ENCODE measurements at regions not wholly inside any gene's neighbourhood (a gene's known extent, or its start where the extent isn't known, plus 50 kb on each side); places are given as distances from the start of the nearest gene placed in this dataset.

- DNase-seq: no peak
- H3K4me3 ChIP-seq: no peak overlapping the region
- no peaks in the 10 kb centered on the region for H3K9me3 ChIP-seq
- H3K36me3 ChIP-seq: no peaks in the 10 kb centered on the region
- H3K27me3 ChIP-seq: no peaks in the 10 kb centered on the region
Measured at GRCh38 chr4:111650146-111650545, 495.1 kb upstream of the FAM241A start.

- no peaks in the 10 kb centered on the region for H3K27me3 ChIP-seq
- H3K36me3 ChIP-seq: no peaks in the 10 kb centered on the region
- DNase-seq: no peak
- H3K9me3 ChIP-seq: no peaks in the 10 kb centered on the region
- H3K4me3 ChIP-seq: no peak overlapping the region
Measured at GRCh38 chr4:111650674-111651086, 494.6 kb upstream of the FAM241A start.

- H3K36me3 ChIP-seq: no peaks in the 10 kb centered on the region
- no peak for DNase-seq
- no peaks in the 10 kb centered on the region for H3K9me3 ChIP-seq
- no peak overlapping the region for H3K4me3 ChIP-seq
- H3K27me3 ChIP-seq: no peaks in the 10 kb centered on the region
Measured at GRCh38 chr4:111652236-111652635, 493.0 kb upstream of the FAM241A start.

- H3K4me3 ChIP-seq: no peak overlapping the region
- DNase-seq: no peak
- no peaks in the 10 kb centered on the region for H3K36me3 ChIP-seq
- H3K9me3 ChIP-seq: no peaks in the 10 kb centered on the region
- H3K27me3 ChIP-seq: no peaks in the 10 kb centered on the region
Measured at GRCh38 chr4:111652986-111653385, 492.3 kb upstream of the FAM241A start.

- no peak for DNase-seq
- no peaks in the 10 kb centered on the region for H3K9me3 ChIP-seq
- H3K4me3 ChIP-seq: no peak overlapping the region
- no peaks in the 10 kb centered on the region for H3K36me3 ChIP-seq
- no peaks in the 10 kb centered on the region for H3K27me3 ChIP-seq
Measured at GRCh38 chr4:111662496-111662895, 482.8 kb upstream of the FAM241A start.

GRCh38 chr4:111664308-111664945 is 480.8 kb upstream of the FAM241A start:
- no peaks in the 10 kb centered on the region for H3K27me3 ChIP-seq
- H3K4me3 ChIP-seq: no peak overlapping the region
- no peaks in the 10 kb centered on the region for H3K9me3 ChIP-seq
- DNase-seq: no peak
- no peaks in the 10 kb centered on the region for H3K36me3 ChIP-seq

GRCh38 chr4:111666826-111667360 is 478.4 kb upstream of the FAM241A start:
- no peak for DNase-seq
- H3K9me3 ChIP-seq: no peaks in the 10 kb centered on the region

GRCh38 chr4:111671756-111672155 is 473.5 kb upstream of the FAM241A start:
- H3K36me3 ChIP-seq: no peaks in the 10 kb centered on the region
- H3K4me3 ChIP-seq: no peak overlapping the region
- no peaks in the 10 kb centered on the region for H3K9me3 ChIP-seq
- H3K27me3 ChIP-seq: no peaks in the 10 kb centered on the region
- no peak for DNase-seq

More at GRCh38 chr4:111666826-111667360, 478.4 kb upstream of the FAM241A start:
- H3K4me3 ChIP-seq: no peak overlapping the region
- no peaks in the 10 kb centered on the region for H3K36me3 ChIP-seq
- no peaks in the 10 kb centered on the region for H3K27me3 ChIP-seq

- DNase-seq: no peak
- Histone ChIP-seq H3K36me3 (no peaks in the 10 kb centered on the region), H3K4me3 (no peak overlapping the region), H3K27me3 (no peaks in the 10 kb centered on the region), H3K9me3 (no peaks in the 10 kb centered on the region)
Measured at GRCh38 chr4:111675746-111676145, 469.5 kb upstream of the FAM241A start.

- Histone ChIP-seq H3K9me3 (no peaks in the 10 kb centered on the region), H3K4me3 (no peak overlapping the region)
- no peak for DNase-seq
Measured at GRCh38 chr4:111676533-111676932, 468.7 kb upstream of the FAM241A start.

GRCh38 chr4:111678479-111678878 is 466.8 kb upstream of the FAM241A start:
- Histone ChIP-seq H3K27me3 (no peaks in the 10 kb centered on the region), H3K4me3 (no peak overlapping the region), H3K36me3 (no peaks in the 10 kb centered on the region), H3K9me3 (no peaks in the 10 kb centered on the region)
- DNase-seq: no peak

More at GRCh38 chr4:111676533-111676932, 468.7 kb upstream of the FAM241A start:
- Histone ChIP-seq H3K36me3 (no peaks in the 10 kb centered on the region), H3K27me3 (no peaks in the 10 kb centered on the region)

- no peaks in the 10 kb centered on the region for H3K36me3 ChIP-seq
- no peaks in the 10 kb centered on the region for H3K9me3 ChIP-seq
- H3K27me3 ChIP-seq: no peaks in the 10 kb centered on the region
- DNase-seq: no peak
- H3K4me3 ChIP-seq: no peak overlapping the region
Measured at GRCh38 chr4:111678908-111679307, 466.3 kb upstream of the FAM241A start.

GRCh38 chr4:111681270-111681669 is 464.0 kb upstream of the FAM241A start:
- no peak overlapping the region for H3K4me3 ChIP-seq
- H3K36me3 ChIP-seq: no peaks in the 10 kb centered on the region
- DNase-seq: no peak

GRCh38 chr4:111681751-111682150 is 463.5 kb upstream of the FAM241A start:
- Histone ChIP-seq H3K4me3 (no peak overlapping the region), H3K27me3 (no peaks in the 10 kb centered on the region), H3K9me3 (no peaks in the 10 kb centered on the region), H3K36me3 (no peaks in the 10 kb centered on the region)
- DNase-seq: no peak

More at GRCh38 chr4:111681270-111681669, 464.0 kb upstream of the FAM241A start:
- Histone ChIP-seq H3K27me3 (no peaks in the 10 kb centered on the region), H3K9me3 (no peaks in the 10 kb centered on the region)

GRCh38 chr4:111685205-111685604 is 460.0 kb upstream of the FAM241A start:
- DNase-seq: no peak

GRCh38 chr4:111689214-111689613 is 456.0 kb upstream of the FAM241A start:
- no peaks in the 10 kb centered on the region for H3K9me3 ChIP-seq
- no peaks in the 10 kb centered on the region for H3K27me3 ChIP-seq
- H3K4me3 ChIP-seq: no peak overlapping the region
- no peaks in the 10 kb centered on the region for H3K36me3 ChIP-seq
- no peak for DNase-seq

More at GRCh38 chr4:111685205-111685604, 460.0 kb upstream of the FAM241A start:
- Histone ChIP-seq H3K36me3 (no peaks in the 10 kb centered on the region), H3K4me3 (no peak overlapping the region), H3K9me3 (no peaks in the 10 kb centered on the region), H3K27me3 (no peaks in the 10 kb centered on the region)

GRCh38 chr4:111689731-111690130 is 455.5 kb upstream of the FAM241A start:
- H3K9me3 ChIP-seq: no peaks in the 10 kb centered on the region
- DNase-seq: no peak
- H3K27me3 ChIP-seq: no peaks in the 10 kb centered on the region
- no peaks in the 10 kb centered on the region for H3K36me3 ChIP-seq
- no peak overlapping the region for H3K4me3 ChIP-seq

- H3K9me3 ChIP-seq: no peaks in the 10 kb centered on the region
- no peaks in the 10 kb centered on the region for H3K27me3 ChIP-seq
- H3K4me3 ChIP-seq: no peak overlapping the region
- DNase-seq: no peak
- H3K36me3 ChIP-seq: no peaks in the 10 kb centered on the region
Measured at GRCh38 chr4:111693758-111694157, 451.5 kb upstream of the FAM241A start.

All from MG63 (cell line).